Anterior cingulate cortex (tissue), 58 donors: ENCODE measurements at regions not wholly inside any gene's neighbourhood (a gene's known extent, or its start where the extent isn't known, plus 50 kb on each side); places are given as distances from the start of the nearest gene placed in this dataset.
"Not testable (repeated sequence)": the region's sequence is repeated elsewhere in the genome, so short reads cannot be mapped to it uniquely, and the experiment has no call there.

Experiments
- DNase-seq, 58 donors: peaks; one replicate each; lab custom pipeline; 2025; lab: John Stamatoyannopoulos, UW

GRCh38 chr1:29937356-29937755, 701.0 kb downstream of the PTPRU start:
- DNase-seq: no peak

- peak in 2 of 58 donors; percentile 5 to 16 for DNase-seq
These were observed 699.8 kb downstream of the PTPRU start for GRCh38 chr1:29936031-29936544.

- DNase-seq: no peak
These were observed 698.0 kb downstream of the PTPRU start for GRCh38 chr1:29934255-29934772.

- no peak for DNase-seq
These were observed 696.7 kb downstream of the PTPRU start for GRCh38 chr1:29933067-29933466.

GRCh38 chr1:29932626-29933025, 696.3 kb downstream of the PTPRU start:
- no peak for DNase-seq

- DNase-seq: peak in 27 of 58 donors; percentile 5 to 59 (median 28)
These were observed 695.3 kb downstream of the PTPRU start for GRCh38 chr1:29931477-29932175.

GRCh38 chr1:29925058-29925457, 688.7 kb downstream of the PTPRU start:
- no peak for DNase-seq

- DNase-seq: no peak
These were observed 687.7 kb downstream of the PTPRU start for GRCh38 chr1:29924017-29924431.

GRCh38 chr1:29921741-29922140, 685.4 kb downstream of the PTPRU start:
- peak in 14 of 58 donors; percentile 1 to 26 (median 9) for DNase-seq

- DNase-seq: no peak
These were observed 684.5 kb downstream of the PTPRU start for GRCh38 chr1:29920784-29921183.

- no peak for DNase-seq
These were observed 684.0 kb downstream of the PTPRU start for GRCh38 chr1:29920316-29920715.

- DNase-seq: not testable (repeated sequence)
These were observed 682.7 kb downstream of the PTPRU start for GRCh38 chr1:29919041-29919440.

GRCh38 chr1:29916656-29917369, 680.5 kb downstream of the PTPRU start:
- no peak for DNase-seq

GRCh38 chr1:29914936-29915335, 678.6 kb downstream of the PTPRU start:
- no peak for DNase-seq

- peak in 1 of 58 donors; percentile 5 for DNase-seq
These were observed 676.1 kb downstream of the PTPRU start for GRCh38 chr1:29912425-29912824.

- DNase-seq: no peak
These were observed 673.6 kb downstream of the PTPRU start for GRCh38 chr1:29909962-29910361.

- DNase-seq: no peak
These were observed 671.3 kb downstream of the PTPRU start for GRCh38 chr1:29907596-29907995.

- DNase-seq: no peak
These were observed 670.6 kb downstream of the PTPRU start for GRCh38 chr1:29906927-29907326.

GRCh38 chr1:29903548-29904166, 667.3 kb downstream of the PTPRU start:
- no peak for DNase-seq

GRCh38 chr1:29901624-29902325, 665.5 kb downstream of the PTPRU start:
- no peak for DNase-seq
